Keratinocyte (primary cell): ENCODE measurements at regions not wholly inside any gene's neighbourhood (a gene's known extent, or its start where the extent isn't known, plus 50 kb on each side); places are given as distances from the start of the nearest gene placed in this dataset.
"Not testable (repeated sequence)": the region's sequence is repeated elsewhere in the genome, so short reads cannot be mapped to it uniquely, and the experiment has no call there.

Experiments
- CTCF ChIP-seq, 3 experiments: IDR thresholded peaks in 1 of 3; conservative IDR thresholded peaks in 1 of 3; optimal IDR thresholded peaks in 1 of 3; 2 replicates in 2 of 3; 3 replicates in 1 of 3; pipeline versions ENCODE3 to v1.5.1; 2011; ENCODE audit warnings: low read length in 3 of 3, mild to moderate bottlenecking in 3 of 3, moderate library complexity in 2 of 3, control low read depth in 1 of 3, inconsistent platforms in 1 of 3; ENCODE audit not compliant: insufficient read depth in 2 of 3; ENCODE audit errors: extremely low read depth in 1 of 3
- EZH2 ChIP-seq: IDR thresholded peaks from one replicate; pipeline ENCODE4 v1.6.1; 2012; ENCODE audit warnings: inconsistent platforms, mild to moderate bottlenecking, low read length, moderate library complexity

- TF ChIP-seq CTCF (optimal IDR thresholded peaks at IDR 0.05 in 1 of 3, IDR thresholded peaks at IDR 0.05 in 1 of 3, conservative IDR thresholded peaks at IDR 0.05 in 1 of 3; ENCODE audit: extremely low read depth in 1 of 3, insufficient read depth in 2 of 3, low read length in 3 of 3); EZH2: not testable (repeated sequence)
These were observed 56.5 kb downstream of the PROP1 start for GRCh38 chr5:177939246-177940171.
